ENCODE measurements at regions not wholly inside any gene's neighbourhood (a gene's known extent, or its start where the extent isn't known, plus 50 kb on each side); places are given as distances from the start of the nearest gene placed in this dataset.

GRCh38 chrX:69564665-69565064 is 51.2 kb upstream of the EDA start:
- Mint-ChIP-seq H3K4me1 (peaks cover 24% of the 10 kb centered on the region), H3K27ac (no peak overlapping the region; the same call in 1 of the 2 replicates), H3K36me3 (peaks cover 5% of the 10 kb centered on the region), H3K9me3 (peaks cover 11% of the 10 kb centered on the region), H3K4me3 (no peak overlapping the region), H3K27me3 (ENCODE audit: low read depth) (no peaks in the 10 kb centered on the region; the same call in 1 of the 2 replicates)
- ChIA-PET POLR2A (no interaction called here), CTCF (no interaction called here)
- ATAC-seq (peak; percentile 52), DNase-seq (ENCODE audit: low spot score) (no peak)
- no peak for TF ChIP-seq EMX1 (CRISPR knock-in tag; IDR thresholded peaks at IDR 0.05)
- TF ChIP-seq HMGXB4 (CRISPR knock-in tag; IDR thresholded peaks at IDR 0.05), result no peak
- no peak for TF ChIP-seq ZNF423 (CRISPR knock-in tag; IDR thresholded peaks at IDR 0.05)
- no peak for TF ChIP-seq NR1H2 (CRISPR knock-in tag; IDR thresholded peaks at IDR 0.05)
- TF ChIP-seq SMAD4 (CRISPR knock-in tag; IDR thresholded peaks at IDR 0.05), result no peak
- no peak for TF ChIP-seq NR2C2 (CRISPR knock-in tag; IDR thresholded peaks at IDR 0.05)
- no peak for TF ChIP-seq ETV6 (CRISPR knock-in tag; IDR thresholded peaks at IDR 0.05)
- no peak for TF ChIP-seq CREB1 (CRISPR knock-in tag; IDR thresholded peaks at IDR 0.05)
- TF ChIP-seq E2F1 (CRISPR knock-in tag; IDR thresholded peaks at IDR 0.05), result no peak
- no peak for TF ChIP-seq ATF1 (CRISPR knock-in tag; IDR thresholded peaks at IDR 0.05)
- no peak for TF ChIP-seq IRF2 (CRISPR knock-in tag; IDR thresholded peaks at IDR 0.05; ENCODE audit: borderline replicate concordance, low read depth)
- TF ChIP-seq MLX (CRISPR knock-in tag; IDR thresholded peaks at IDR 0.05), result no peak

- H3K9me3 Mint-ChIP-seq, result peaks cover 11% of the 10 kb centered on the region
- POLR2A ChIA-PET, result interaction anchor here (0.7 kb wide), 1 partner anchor 19 kb away, joined by 3 read pairs; no protein-coding TSS in a partner anchor
- ATAC-seq (no peak), DNase-seq (ENCODE audit: low spot score) (no peak)
- peaks cover 25% of the 10 kb centered on the region for H3K4me1 Mint-ChIP-seq
- CTCF ChIA-PET, result no interaction called here
- H3K36me3 Mint-ChIP-seq, result peaks cover 5% of the 10 kb centered on the region
- H3K27ac Mint-ChIP-seq, result no peak overlapping the region
- H3K4me3 Mint-ChIP-seq, result no peak overlapping the region
- no peak for TF ChIP-seq OVOL2 (CRISPR knock-in tag; IDR thresholded peaks at IDR 0.05; ENCODE audit: borderline replicate concordance)
- no peak for TF ChIP-seq ZBTB21 (CRISPR knock-in tag; IDR thresholded peaks at IDR 0.05; ENCODE audit: borderline replicate concordance)
- no peak for TF ChIP-seq NFATC4 (CRISPR knock-in tag; IDR thresholded peaks at IDR 0.05)
- TF ChIP-seq PREB (CRISPR knock-in tag; IDR thresholded peaks at IDR 0.05; ENCODE audit: borderline replicate concordance), result no peak
- no peak for TF ChIP-seq FOXP4 (CRISPR knock-in tag; IDR thresholded peaks at IDR 0.05)
- TF ChIP-seq EMX1 (CRISPR knock-in tag; IDR thresholded peaks at IDR 0.05), result no peak
- TF ChIP-seq GABPB1 (CRISPR knock-in tag; IDR thresholded peaks at IDR 0.05), result no peak
- TF ChIP-seq TEAD1 (CRISPR knock-in tag; IDR thresholded peaks at IDR 0.05), result no peak
- no peak for TF ChIP-seq GTF2I (CRISPR knock-in tag; conservative IDR thresholded peaks at IDR 0.05)
- TF ChIP-seq NFE2L1 (CRISPR knock-in tag; IDR thresholded peaks at IDR 0.05), result no peak
- TF ChIP-seq ZNF512 (CRISPR knock-in tag; IDR thresholded peaks at IDR 0.05; ENCODE audit: borderline replicate concordance), result no peak
- no peaks in the 10 kb centered on the region; the same call in 1 of the 2 replicates for H3K27me3 Mint-ChIP-seq (ENCODE audit: low read depth)
Measured at GRCh38 chrX:69565247-69565815, 50.6 kb upstream of the EDA start.
